GM18502 (cell line): ENCODE measurements at regions not wholly inside any gene's neighbourhood (a gene's known extent, or its start where the extent isn't known, plus 50 kb on each side); places are given as distances from the start of the nearest gene placed in this dataset.

Source experiments
- ATAC-seq: cut with Tn5 transposase; IDR thresholded peaks from one replicate; pipeline ENCODE4 v1.9.1; 2021; ENCODE audit warnings: mild to moderate bottlenecking; ENCODE audit not compliant: unreplicated experiment, poor library complexity

- no peak for ATAC-seq
These were observed 560.4 kb upstream of the CCDC54 start for GRCh38 chr3:106816838-106817237.

GRCh38 chr3:106817706-106818105 lies 559.5 kb upstream of the CCDC54 start:
- no peak for ATAC-seq

- ATAC-seq, result no peak
These were observed 557.8 kb upstream of the CCDC54 start for GRCh38 chr3:106819440-106819839.

DNA sequence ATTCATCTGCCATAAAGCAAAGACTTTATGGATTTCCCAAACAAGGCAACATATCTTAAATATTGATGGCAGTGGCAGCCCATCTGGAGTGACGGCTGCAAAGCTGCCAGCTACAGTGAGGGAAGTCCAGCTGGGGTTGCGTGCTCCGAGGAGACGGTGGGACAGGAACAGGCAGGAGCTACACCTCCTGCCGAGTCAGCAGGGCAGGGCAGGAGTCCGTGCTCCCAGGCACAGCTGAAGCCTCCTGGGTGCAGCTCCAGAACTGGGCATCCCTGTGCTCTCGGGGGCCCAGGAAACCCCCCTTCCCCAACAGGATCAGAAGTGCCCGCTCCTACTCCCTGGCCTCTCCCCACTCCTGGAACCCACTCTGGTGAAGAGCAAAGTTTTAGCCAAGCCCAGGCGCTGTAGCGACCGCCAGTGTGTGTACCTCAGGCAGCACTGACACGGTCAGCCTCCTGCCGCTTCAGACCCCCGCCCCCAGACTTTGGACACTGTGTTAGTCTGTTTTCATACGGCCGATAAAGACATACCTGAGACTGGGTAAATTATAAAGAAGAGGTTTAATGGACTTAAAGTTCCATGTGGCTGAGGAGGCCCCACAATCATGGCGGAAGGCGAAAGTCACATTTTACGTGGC lies 556.4 kb upstream of the CCDC54 start:
- no peak for ATAC-seq

DNA sequence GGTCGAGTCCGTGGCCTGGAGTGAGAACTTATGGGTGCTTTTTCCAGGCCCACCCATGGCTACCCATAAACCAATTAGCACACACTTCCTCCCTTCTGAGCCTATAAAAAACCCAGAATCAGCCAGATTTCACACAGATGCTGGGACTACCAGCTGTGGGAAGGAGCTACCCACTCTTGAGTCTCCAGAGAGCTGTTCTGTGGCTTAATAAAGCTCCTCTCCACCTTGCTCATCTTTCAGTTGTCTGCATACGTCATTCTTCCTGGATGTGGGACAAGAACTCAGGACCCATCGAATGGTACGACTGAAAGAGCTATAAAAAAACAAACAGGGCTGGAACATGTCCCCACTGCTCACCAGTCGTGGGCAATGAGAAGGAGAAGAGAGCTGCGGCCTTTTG lies 555.4 kb upstream of the CCDC54 start:
- no peak for ATAC-seq

- ATAC-seq, result no peak
These were observed 555.0 kb upstream of the CCDC54 start for GRCh38 chr3:106822204-106822603.

GRCh38 chr3:106823701-106824100 lies 553.5 kb upstream of the CCDC54 start:
- ATAC-seq, result no peak

- ATAC-seq, result no peak
These were observed 552.4 kb upstream of the CCDC54 start for GRCh38 chr3:106824856-106825255.

DNA sequence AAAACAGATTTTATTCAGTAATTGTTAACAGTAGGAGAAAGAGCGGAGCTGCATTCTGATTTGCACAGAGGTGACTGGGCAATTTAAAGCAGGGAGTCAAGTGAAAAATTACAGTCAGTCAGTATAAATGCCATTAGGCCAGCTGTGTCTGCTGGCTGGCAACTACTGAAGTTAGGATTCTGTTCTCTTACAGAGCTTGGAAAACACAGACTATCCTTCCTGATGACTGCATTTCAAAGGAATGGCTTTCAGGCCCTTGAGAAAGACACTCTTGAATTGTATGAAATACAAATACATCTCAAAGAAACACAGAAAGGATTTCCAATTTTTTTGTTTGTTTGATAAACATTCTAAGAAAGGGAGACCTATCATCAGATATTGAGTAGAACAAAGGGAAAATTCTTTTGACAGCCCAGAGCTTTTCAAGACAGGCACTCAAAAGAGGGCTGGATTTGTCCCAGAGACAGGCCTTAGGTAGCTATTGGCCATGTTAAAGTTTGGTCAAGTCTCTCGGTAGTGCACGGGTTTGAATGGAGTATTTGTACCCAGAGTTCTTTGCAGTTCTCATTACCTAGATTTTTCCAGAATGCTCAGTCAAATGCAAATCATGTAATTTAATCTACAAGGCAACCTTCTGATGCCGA lies 551.2 kb upstream of the CCDC54 start:
- no peak for ATAC-seq

GRCh38 chr3:106826791-106827311 lies 550.4 kb upstream of the CCDC54 start:
- no peak for ATAC-seq

- no peak for ATAC-seq
These were observed 549.6 kb upstream of the CCDC54 start for GRCh38 chr3:106827515-106828213.

GRCh38 chr3:106829206-106829605 lies 548.0 kb upstream of the CCDC54 start:
- no peak for ATAC-seq

DNA sequence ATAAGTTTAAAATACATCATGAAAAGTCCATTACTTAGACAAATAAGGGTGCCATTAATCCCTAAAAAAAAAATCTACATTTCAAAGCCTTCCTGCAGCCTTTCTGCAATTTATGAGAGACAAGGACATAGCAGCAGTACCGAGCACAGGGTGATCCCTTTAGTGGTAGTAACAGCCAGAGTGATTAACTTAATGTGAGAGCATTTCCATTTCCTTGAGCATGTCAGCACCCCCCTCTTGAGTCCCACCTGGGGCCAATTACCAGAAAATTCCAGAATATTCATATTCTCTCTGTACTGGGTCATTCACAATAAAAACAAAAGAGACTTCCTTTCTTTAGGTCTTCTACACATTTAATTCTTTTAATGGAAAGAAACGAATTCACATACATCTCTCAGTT lies 546.9 kb upstream of the CCDC54 start:
- no peak for ATAC-seq

GRCh38 chr3:106836906-106837305 lies 540.3 kb upstream of the CCDC54 start:
- no peak for ATAC-seq

- no peak for ATAC-seq
These were observed 539.6 kb upstream of the CCDC54 start for GRCh38 chr3:106837616-106838015.

DNA sequence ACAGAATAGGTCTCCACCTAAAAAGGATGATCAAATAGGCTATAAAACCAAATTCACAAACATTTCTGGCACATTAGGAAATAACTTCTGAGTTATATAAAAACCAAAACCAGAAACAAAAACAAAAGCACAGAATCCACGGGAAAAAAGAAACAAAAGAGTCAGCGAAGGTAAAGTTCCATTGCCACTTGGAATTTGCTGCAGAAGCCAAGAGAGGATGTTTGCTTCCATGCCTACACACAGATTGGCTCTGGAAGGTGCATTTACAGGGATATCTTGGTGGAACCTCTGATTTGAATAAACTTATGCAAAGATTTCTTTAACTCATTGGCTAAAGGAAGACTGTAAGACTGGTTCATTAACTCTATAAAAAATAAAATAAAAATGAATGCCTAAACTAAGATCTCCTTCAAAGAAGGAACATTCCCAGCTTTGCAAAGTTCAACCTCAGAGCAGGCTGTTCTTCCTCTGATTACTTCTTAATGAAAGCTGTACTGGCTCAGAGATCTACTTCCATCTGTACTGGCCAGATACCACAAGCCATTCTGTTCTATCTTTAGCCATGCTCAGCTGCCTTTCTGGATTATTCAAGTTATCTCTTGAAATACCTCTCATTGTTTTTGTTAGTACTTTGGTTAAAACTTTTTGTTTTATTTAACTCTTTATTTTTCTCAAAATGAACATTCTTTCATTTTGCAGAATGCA lies 537.5 kb upstream of the CCDC54 start:
- no peak for ATAC-seq

- no peak for ATAC-seq
These were observed 536.9 kb upstream of the CCDC54 start for GRCh38 chr3:106840319-106840718.

DNA sequence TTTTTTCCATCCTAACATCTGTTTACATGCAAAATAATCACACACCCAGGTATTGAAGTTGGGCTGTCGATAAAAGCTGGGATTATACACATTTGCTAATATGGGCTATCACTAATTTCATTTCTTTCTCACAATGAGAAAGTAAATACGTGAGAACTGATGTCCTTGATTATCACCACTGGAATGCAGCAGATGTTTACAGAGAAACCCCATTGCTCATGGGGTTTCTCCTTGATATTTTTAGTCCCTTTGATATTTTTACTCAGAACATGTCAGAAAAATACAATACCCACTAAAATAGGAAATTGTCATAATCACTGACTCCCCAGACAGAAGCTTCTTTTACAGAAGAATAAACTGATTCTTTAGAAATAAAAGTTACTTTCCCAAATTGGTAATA lies 535.1 kb upstream of the CCDC54 start:
- ATAC-seq, result no peak

GRCh38 chr3:106844638-106845037 lies 532.6 kb upstream of the CCDC54 start:
- no peak for ATAC-seq

DNA sequence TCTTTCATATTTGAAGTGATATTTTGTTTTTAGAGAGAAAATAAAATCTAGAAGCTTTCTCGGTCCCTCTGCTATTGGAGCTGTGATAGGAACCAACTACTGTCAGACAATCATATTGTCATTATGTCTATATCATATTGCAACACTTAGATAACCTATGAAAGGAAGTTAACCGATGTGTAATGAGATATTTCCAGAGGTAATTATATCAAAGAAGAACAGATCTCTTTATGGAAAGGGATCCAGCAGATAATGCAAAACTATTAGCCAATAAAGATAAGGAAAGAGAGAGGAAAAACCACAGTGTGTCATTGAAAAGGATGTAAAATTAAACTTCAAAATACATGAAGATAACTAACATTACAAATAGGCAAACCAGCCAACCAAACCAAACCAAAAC lies 529.1 kb upstream of the CCDC54 start:
- ATAC-seq, result no peak

GRCh38 chr3:106850437-106850836 lies 526.8 kb upstream of the CCDC54 start:
- no peak for ATAC-seq
